Endodermal cell (in vitro differentiated cells): ENCODE measurements at regions not wholly inside any gene's neighbourhood (a gene's known extent, or its start where the extent isn't known, plus 50 kb on each side); places are given as distances from the start of the nearest gene placed in this dataset.

ENCODE experiments used
- DNase-seq: peaks from one replicate; pipeline ENCODE4 v3.0.0-alpha.2; 2017
- H3K27ac ChIP-seq: 2 replicates; pipeline ENCODE4 v1.5.1; 2013; ENCODE audit warnings: mild to moderate bottlenecking, low read depth, low read length, moderate library complexity
- H3K27me3 ChIP-seq: 2 replicates; pipeline ENCODE4 v1.6.1; 2013; ENCODE audit warnings: mild to moderate bottlenecking, low read length, moderate library complexity; ENCODE audit not compliant: insufficient read depth, control insufficient read depth, poor library complexity, severe bottlenecking
- H3K36me3 ChIP-seq: 2 replicates; pipeline ENCODE4 v1.7.0; 2013; ENCODE audit warnings: mild to moderate bottlenecking, low read length, moderate library complexity; ENCODE audit not compliant: control insufficient read depth, insufficient read depth
- H3K4me1 ChIP-seq: one replicate; pipeline ENCODE4 v1.7.0; 2013; ENCODE audit warnings: low read length; ENCODE audit not compliant: control insufficient read depth, insufficient read depth
- H3K4me3 ChIP-seq: 2 replicates; pipeline ENCODE4 v1.5.1; 2013; ENCODE audit warnings: mild to moderate bottlenecking, low read length, moderate library complexity
- H3K9ac ChIP-seq: 2 replicates; pipeline ENCODE4 v1.6.1; 2013; ENCODE audit warnings: mild to moderate bottlenecking, low read length, moderate library complexity; ENCODE audit not compliant: poor library complexity, severe bottlenecking; ENCODE audit errors: extremely low read depth
- H3K9me3 ChIP-seq: 2 replicates; pipeline ENCODE4 v1.6.1; 2013; ENCODE audit warnings: mild to moderate bottlenecking, low read length, moderate library complexity; ENCODE audit not compliant: control insufficient read depth
- H3K27ac Mint-ChIP-seq: 2 replicates; pipeline ENCODE4 v1.8.0; 2020; ENCODE audit warnings: mixed read lengths
- H3K27me3 Mint-ChIP-seq: 2 replicates; pipeline ENCODE4 v1.8.0; 2021; ENCODE audit warnings: mild to moderate bottlenecking, mixed read lengths; ENCODE audit not compliant: insufficient read depth
- H3K36me3 Mint-ChIP-seq: 2 replicates; pipeline ENCODE4 v1.8.0; 2020; ENCODE audit warnings: low read depth, mixed read lengths
- H3K4me1 Mint-ChIP-seq: 2 replicates; pipeline ENCODE4 v1.8.0; 2020; ENCODE audit warnings: mixed read lengths
- H3K4me3 Mint-ChIP-seq: 2 replicates; pipeline ENCODE4 v1.8.0; 2020; ENCODE audit warnings: mild to moderate bottlenecking, moderate library complexity, mixed read lengths
- H3K9me3 Mint-ChIP-seq: 2 replicates; pipeline ENCODE4 v1.8.0; 2020; ENCODE audit warnings: mild to moderate bottlenecking, mixed read lengths
- WGBS, 2 experiments: methylation state at CpG; one replicate each; pipeline versions ENCODE4 v1.1.5 to v1.1.7; 2013; ENCODE audit warnings: missing lambda C conversion rate in 2 of 2, mixed read lengths in 1 of 2; ENCODE audit not compliant: insufficient coverage in 1 of 2, insufficient read length in 1 of 2; 5-methylcytosine and 5-hydroxymethylcytosine counted together
- TF ChIP-seq, protein P1 (sequence below): fragments of 200-600 bp; sonication (generic); conservative IDR thresholded peaks from 2 replicates; pipeline ENCODE4 v1.5.0; 2021; ENCODE audit warnings: antibody characterized with exemption, mild to moderate bottlenecking

DNA sequence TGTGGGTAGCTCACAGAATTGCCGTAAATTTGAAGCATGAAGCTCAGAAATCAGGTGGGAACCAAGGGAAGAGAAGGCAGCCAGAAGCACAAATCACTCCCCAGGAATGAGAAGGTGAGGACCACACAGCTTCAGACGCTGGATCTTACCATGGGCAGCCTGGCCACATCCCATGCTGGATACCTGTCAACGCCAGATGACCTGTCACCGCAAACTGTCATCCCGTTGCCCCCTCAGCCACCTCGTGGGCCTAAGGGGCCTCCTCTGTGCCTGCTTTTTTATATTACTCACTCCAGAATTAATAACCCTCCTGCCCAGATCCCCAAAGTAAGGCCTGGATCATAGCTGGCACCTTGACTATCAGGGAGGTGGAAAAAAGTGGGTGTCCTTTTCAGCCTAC lies 82.3 kb upstream of the KCNK12 start:
- DNase-seq = no peak
- Histone ChIP-seq H3K4me1 (peaks cover 21% of the 10 kb centered on the region), H3K4me3 (no peak overlapping the region), H3K27me3 (no peaks in the 10 kb centered on the region), H3K36me3 (no peaks in the 10 kb centered on the region), H3K27ac (no peak overlapping the region), H3K9ac (no peak overlapping the region), H3K9me3 (peaks cover 11% of the 10 kb centered on the region)
- no peaks in the 10 kb centered on the region for H3K36me3 Mint-ChIP-seq
- no peak overlapping the region for H3K4me3 Mint-ChIP-seq
- peaks cover 5% of the 10 kb centered on the region for H3K9me3 Mint-ChIP-seq
- TF ChIP-seq, protein P1, sequence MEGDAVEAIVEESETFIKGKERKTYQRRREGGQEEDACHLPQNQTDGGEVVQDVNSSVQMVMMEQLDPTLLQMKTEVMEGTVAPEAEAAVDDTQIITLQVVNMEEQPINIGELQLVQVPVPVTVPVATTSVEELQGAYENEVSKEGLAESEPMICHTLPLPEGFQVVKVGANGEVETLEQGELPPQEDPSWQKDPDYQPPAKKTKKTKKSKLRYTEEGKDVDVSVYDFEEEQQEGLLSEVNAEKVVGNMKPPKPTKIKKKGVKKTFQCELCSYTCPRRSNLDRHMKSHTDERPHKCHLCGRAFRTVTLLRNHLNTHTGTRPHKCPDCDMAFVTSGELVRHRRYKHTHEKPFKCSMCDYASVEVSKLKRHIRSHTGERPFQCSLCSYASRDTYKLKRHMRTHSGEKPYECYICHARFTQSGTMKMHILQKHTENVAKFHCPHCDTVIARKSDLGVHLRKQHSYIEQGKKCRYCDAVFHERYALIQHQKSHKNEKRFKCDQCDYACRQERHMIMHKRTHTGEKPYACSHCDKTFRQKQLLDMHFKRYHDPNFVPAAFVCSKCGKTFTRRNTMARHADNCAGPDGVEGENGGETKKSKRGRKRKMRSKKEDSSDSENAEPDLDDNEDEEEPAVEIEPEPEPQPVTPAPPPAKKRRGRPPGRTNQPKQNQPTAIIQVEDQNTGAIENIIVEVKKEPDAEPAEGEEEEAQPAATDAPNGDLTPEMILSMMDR = no peak
- 97 to 100% methylated on average over 1 to 6 of the region's 6 CpGs for WGBS, 2 experiments
- no peaks in the 10 kb centered on the region for H3K27me3 Mint-ChIP-seq
- peaks cover 42% of the 10 kb centered on the region for H3K4me1 Mint-ChIP-seq
- H3K27ac Mint-ChIP-seq = no peak overlapping the region

DNA sequence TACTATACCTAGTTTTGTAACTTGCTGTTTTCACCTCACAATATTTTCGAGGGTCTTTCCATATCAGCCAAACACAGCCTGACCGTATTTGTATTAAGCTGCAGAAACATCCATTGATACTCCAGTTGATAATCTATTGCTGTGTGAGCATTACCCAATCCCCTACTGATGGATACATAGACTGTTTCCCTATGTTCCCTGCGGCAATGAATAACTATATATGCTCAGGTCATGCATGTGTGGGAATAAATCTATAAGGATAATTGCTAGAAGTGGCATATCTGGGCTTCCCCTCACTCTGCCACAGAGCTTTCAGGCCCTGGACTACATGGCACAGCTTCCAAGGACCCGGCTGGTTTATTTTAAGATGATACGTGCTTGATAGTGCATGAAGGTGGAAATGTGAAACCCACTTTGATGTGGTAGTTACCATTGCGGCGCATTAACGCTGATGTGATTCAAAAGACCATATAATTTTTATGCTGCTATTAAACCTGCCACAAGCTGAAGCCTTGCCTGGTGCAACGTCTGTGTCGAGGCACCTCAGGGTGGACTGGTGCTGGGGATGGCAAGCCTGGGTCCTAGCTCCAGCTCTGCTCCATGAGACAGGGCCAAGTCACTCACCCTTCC lies 81.4 kb upstream of the KCNK12 start:
- H3K36me3 ChIP-seq = no peaks in the 10 kb centered on the region
- Mint-ChIP-seq H3K4me1 (peaks cover 42% of the 10 kb centered on the region), H3K4me3 (no peak overlapping the region), H3K9me3 (peaks cover 5% of the 10 kb centered on the region), H3K36me3 (no peaks in the 10 kb centered on the region), H3K27ac (no peak overlapping the region), H3K27me3 (no peaks in the 10 kb centered on the region)
- no peak for DNase-seq
- no peak overlapping the region for H3K27ac ChIP-seq
- H3K9ac ChIP-seq = no peak overlapping the region
- WGBS, 2 experiments = 92 to 95% methylated on average over 5 to 10 of the region's 10 CpGs
- TF ChIP-seq, protein P1 = no peak
- H3K4me1 ChIP-seq = peaks cover 21% of the 10 kb centered on the region
- no peak overlapping the region for H3K4me3 ChIP-seq
- H3K9me3 ChIP-seq = peaks cover 11% of the 10 kb centered on the region
- no peaks in the 10 kb centered on the region for H3K27me3 ChIP-seq

DNA sequence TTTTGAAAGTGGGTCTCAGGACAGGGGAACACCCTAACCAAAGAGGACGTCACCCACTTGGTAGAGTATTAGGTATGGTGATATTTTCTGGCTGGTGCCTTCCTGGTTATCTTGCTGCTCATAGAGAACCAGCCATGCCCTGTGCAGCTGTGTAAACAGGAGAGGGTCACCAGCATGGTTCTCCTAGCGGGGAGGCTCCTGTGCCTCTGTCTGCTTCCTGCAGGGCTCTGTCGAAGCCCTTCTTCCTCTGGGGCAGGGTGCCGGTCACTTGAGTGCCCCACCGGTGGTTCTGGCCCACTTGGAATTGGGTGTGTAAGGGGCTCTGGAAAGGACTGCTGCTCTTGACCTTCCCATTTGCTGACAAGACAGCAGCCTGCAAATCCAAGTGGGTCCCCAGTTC lies 80.5 kb upstream of the KCNK12 start:
- no peak overlapping the region for H3K4me3 ChIP-seq

More for the DNA sequence above, 80.5 kb upstream of the KCNK12 start:
- no peaks in the 10 kb centered on the region for H3K36me3 ChIP-seq
- peaks cover 21% of the 10 kb centered on the region for H3K4me1 ChIP-seq
- peaks cover 11% of the 10 kb centered on the region for H3K9me3 ChIP-seq
- Mint-ChIP-seq H3K27ac (no peak overlapping the region), H3K27me3 (no peaks in the 10 kb centered on the region), H3K4me1 (peaks cover 37% of the 10 kb centered on the region), H3K9me3 (peaks cover 5% of the 10 kb centered on the region), H3K36me3 (no peaks in the 10 kb centered on the region), H3K4me3 (no peak overlapping the region)
- H3K27me3 ChIP-seq = no peaks in the 10 kb centered on the region
- 87% methylated on average over 5 of the region's 5 CpGs; no CpG with 5 or more reads in 1 of the 2 experiments for WGBS, 2 experiments
- TF ChIP-seq, protein P1 = no peak
- DNase-seq = no peak
- H3K27ac ChIP-seq = no peak overlapping the region
- H3K9ac ChIP-seq = no peak overlapping the region
